ENCODE measurements at regions not wholly inside any gene's neighbourhood (a gene's known extent, or its start where the extent isn't known, plus 50 kb on each side); places are given as distances from the start of the nearest gene placed in this dataset.

- H3K4me1 Mint-ChIP-seq (ENCODE audit: low read depth): no peaks in the 10 kb centered on the region
- H3K9me3 Mint-ChIP-seq: peaks cover 0 to 5% of the 10 kb centered on the region in 2 donors
- no peaks in the 10 kb centered on the region for H3K36me3 Mint-ChIP-seq (ENCODE audit: insufficient read depth in 2 of 2)
- no peak overlapping the region for H3K4me3 Mint-ChIP-seq
- DNase-seq: no peak
- H3K27me3 Mint-ChIP-seq (ENCODE audit: low read depth): no peaks in the 10 kb centered on the region
- no peak overlapping the region for H3K27ac Mint-ChIP-seq
- ATAC-seq (replicated peaks in 1 of 2): no peak
These were observed 50.6 kb upstream of the IKZF2 start for GRCh38 chr2:213202011-213202410.

DNA sequence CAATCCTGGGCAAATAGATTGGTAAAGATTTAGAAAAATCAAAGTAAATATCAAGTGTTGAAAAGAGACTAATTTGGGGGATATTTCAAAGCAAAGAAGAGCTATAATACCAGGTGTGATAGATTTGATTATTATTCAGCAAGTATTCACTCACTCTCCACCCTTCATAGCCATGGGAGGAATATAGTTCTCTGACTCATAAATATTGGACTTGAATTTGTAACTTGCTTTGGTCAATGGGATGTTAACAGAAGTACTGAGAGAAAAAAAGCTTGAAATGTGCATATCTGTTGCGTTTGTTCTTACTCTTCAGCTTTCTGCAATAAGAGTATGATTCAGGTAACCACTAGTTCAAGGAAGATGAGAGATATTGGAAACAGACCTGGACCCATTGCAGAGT lies 54.5 kb upstream of the IKZF2 start:
- DNase-seq (no peak), ATAC-seq (replicated peaks in 1 of 2) (no peak)
- Mint-ChIP-seq H3K36me3 (ENCODE audit: insufficient read depth in 2 of 2) (no peaks in the 10 kb centered on the region), H3K4me3 (no peak overlapping the region), H3K4me1 (ENCODE audit: low read depth) (no peaks in the 10 kb centered on the region), H3K9me3 (peaks cover 0 to 2% of the 10 kb centered on the region in 2 donors), H3K27me3 (ENCODE audit: low read depth) (no peaks in the 10 kb centered on the region), H3K27ac (peak overlapping the region; percentile 28)

- H3K9me3 Mint-ChIP-seq: peaks cover 0 to 2% of the 10 kb centered on the region in 2 donors
- ATAC-seq (replicated peaks in 1 of 2): no peak
- no peak for DNase-seq
- H3K27me3 Mint-ChIP-seq (ENCODE audit: low read depth): no peaks in the 10 kb centered on the region
- H3K27ac Mint-ChIP-seq: no peak overlapping the region
- H3K4me1 Mint-ChIP-seq (ENCODE audit: low read depth): no peaks in the 10 kb centered on the region
- H3K36me3 Mint-ChIP-seq (ENCODE audit: insufficient read depth in 2 of 2): no peaks in the 10 kb centered on the region
- no peak overlapping the region for H3K4me3 Mint-ChIP-seq
These were observed 61.8 kb upstream of the IKZF2 start for GRCh38 chr2:213213186-213213585.

DNA sequence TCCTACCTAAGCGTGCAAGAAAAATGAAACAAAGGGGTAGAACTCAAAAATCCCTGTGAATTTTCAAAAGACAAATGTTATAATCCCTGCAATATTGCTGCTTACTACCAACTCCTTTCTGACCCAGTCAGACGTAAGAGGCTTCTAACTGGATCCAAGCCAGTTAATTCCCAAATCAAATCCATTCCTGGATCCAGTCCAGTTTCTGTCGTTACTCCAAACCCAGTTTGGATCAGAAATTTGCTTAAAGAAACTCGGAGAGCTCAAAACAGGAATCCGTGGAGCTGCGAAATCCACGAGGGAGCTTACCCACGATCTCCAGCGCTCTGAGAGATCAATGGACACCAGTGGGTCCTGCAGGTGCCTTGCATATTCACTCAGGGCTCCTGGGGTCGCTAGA lies 62.8 kb upstream of the IKZF2 start:
- H3K4me1 Mint-ChIP-seq (ENCODE audit: low read depth): no peaks in the 10 kb centered on the region

DNA sequence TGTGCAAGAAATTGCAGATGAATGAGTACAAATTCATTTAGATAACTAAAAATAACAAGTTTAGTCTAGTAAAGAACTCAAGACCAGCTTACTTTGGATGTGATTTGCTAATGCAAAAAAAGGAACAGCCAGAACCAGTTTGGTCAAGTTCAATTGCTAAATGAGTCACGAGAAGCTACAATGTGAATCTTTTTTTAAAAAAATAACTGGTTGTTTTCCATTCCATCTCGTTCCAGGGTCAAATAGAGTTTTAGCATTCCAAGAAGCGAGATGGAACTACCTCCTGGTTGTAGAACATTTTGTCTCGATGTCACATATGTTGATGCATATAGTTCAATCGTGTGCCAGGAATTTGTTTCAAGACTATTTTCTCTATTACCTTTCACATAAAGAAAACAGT lies 65.0 kb upstream of the IKZF2 start:
- Mint-ChIP-seq H3K4me1 (ENCODE audit: low read depth) (no peaks in the 10 kb centered on the region), H3K9me3 (no peaks in the 10 kb centered on the region)

More for the DNA sequence above, 62.8 kb upstream of the IKZF2 start:
- no peaks in the 10 kb centered on the region for H3K27me3 Mint-ChIP-seq (ENCODE audit: low read depth)
- H3K4me3 Mint-ChIP-seq: no peak overlapping the region
- ATAC-seq (replicated peaks in 1 of 2) (no peak), DNase-seq (no peak)
- H3K36me3 Mint-ChIP-seq (ENCODE audit: insufficient read depth in 2 of 2): no peaks in the 10 kb centered on the region
- no peaks in the 10 kb centered on the region for H3K9me3 Mint-ChIP-seq
- H3K27ac Mint-ChIP-seq: no peak overlapping the region

GRCh38 chr2:213219816-213220215 lies 64.4 kb upstream of the SPAG16 start:
- no peaks in the 10 kb centered on the region for H3K27me3 Mint-ChIP-seq (ENCODE audit: low read depth)
- DNase-seq (no peak), ATAC-seq (replicated peaks in 1 of 2) (peak in 1 of 2 donors; percentile 36)
- no peak overlapping the region for H3K4me3 Mint-ChIP-seq
- no peak overlapping the region for H3K27ac Mint-ChIP-seq
- no peaks in the 10 kb centered on the region for H3K4me1 Mint-ChIP-seq (ENCODE audit: low read depth)
- H3K9me3 Mint-ChIP-seq: no peaks in the 10 kb centered on the region
- H3K36me3 Mint-ChIP-seq (ENCODE audit: insufficient read depth in 2 of 2): no peaks in the 10 kb centered on the region

More for the DNA sequence above, 65.0 kb upstream of the IKZF2 start:
- ATAC-seq (replicated peaks in 1 of 2) (no peak), DNase-seq (no peak)
- no peak overlapping the region for H3K4me3 Mint-ChIP-seq
- no peaks in the 10 kb centered on the region for H3K27me3 Mint-ChIP-seq (ENCODE audit: low read depth)
- no peaks in the 10 kb centered on the region for H3K36me3 Mint-ChIP-seq (ENCODE audit: insufficient read depth in 2 of 2)
- no peak overlapping the region for H3K27ac Mint-ChIP-seq

DNA sequence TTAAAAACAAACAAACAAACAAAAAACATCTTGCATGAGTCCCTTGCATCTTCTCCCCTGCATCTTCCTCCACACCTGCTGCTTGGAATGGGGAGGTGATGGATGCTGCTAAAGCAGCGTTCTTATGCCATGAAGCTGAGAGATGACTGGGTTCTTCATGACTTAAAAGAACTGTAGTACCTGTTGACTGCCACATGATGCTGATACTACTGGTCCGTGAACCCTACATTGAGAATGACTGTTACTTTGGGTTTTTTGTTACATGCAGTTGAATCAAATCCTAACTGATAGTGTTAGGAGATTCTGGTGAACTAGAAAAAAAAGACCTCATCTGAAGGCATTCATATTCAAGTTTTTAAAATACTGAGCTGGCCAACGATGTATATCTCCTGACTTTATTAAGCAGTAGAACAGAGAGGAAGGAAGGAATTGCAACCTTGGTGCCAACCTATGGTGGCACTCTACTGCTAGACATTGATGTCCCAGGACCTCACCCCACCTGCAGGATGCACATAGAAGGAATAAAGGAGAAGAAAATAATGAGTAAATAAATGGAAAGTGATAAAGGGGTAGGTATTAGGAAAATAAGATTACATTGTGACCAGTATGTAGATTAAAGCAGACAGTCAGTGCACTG lies 63.2 kb upstream of the SPAG16 start:
- no peaks in the 10 kb centered on the region for H3K36me3 Mint-ChIP-seq (ENCODE audit: insufficient read depth in 2 of 2)

DNA sequence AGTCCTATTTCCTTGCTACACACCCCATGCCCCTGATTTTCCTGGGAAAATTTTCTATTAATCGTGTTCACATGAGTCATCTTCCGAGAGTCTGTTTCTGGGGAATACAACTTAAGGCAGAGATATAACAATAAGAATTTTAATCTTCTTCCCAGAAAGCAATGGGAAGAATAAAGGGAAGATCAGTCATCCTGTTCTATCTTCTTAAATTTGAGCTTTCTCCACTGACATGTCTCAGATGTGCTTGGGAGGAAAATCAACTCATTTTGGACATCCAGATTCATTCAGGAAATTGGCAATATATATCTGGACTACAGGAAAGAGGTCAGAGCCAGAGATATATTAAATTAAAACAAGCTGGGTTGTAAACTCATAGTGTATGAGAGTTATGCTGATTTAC lies 62.3 kb upstream of the SPAG16 start:
- Mint-ChIP-seq H3K4me1 (ENCODE audit: low read depth) (no peaks in the 10 kb centered on the region), H3K9me3 (no peaks in the 10 kb centered on the region), H3K27ac (no peak overlapping the region), H3K27me3 (ENCODE audit: low read depth) (no peaks in the 10 kb centered on the region), H3K4me3 (no peak overlapping the region), H3K36me3 (ENCODE audit: insufficient read depth in 2 of 2) (no peaks in the 10 kb centered on the region)
- DNase-seq (no peak), ATAC-seq (replicated peaks in 1 of 2) (no peak)

More for the DNA sequence above, 63.2 kb upstream of the SPAG16 start:
- Mint-ChIP-seq H3K4me3 (no peak overlapping the region), H3K9me3 (no peaks in the 10 kb centered on the region), H3K4me1 (ENCODE audit: low read depth) (no peaks in the 10 kb centered on the region), H3K27me3 (ENCODE audit: low read depth) (no peaks in the 10 kb centered on the region), H3K27ac (no peak overlapping the region)
- DNase-seq (no peak), ATAC-seq (replicated peaks in 1 of 2) (peak in 1 of 2 donors; percentile 44)

DNA sequence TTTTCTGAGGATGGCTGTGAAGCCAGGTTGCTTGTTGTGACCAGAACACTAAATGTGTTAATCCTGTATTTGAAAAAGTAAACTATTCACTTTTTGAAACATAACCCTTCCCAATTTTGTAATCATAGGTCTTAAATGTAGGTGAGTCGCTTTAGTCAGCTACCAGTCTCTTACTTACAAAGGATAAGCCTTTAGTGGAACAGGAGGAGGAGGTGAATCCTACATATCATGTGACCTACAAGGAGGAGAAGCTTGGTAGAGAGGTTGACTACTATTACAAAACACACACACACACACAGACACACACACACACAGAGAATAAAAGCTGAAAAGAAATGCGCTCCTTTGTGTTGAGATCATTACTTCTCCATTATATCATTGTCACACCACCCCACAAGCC lies 59.9 kb upstream of the SPAG16 start:
- no peak overlapping the region for H3K4me3 Mint-ChIP-seq
- ATAC-seq (replicated peaks in 1 of 2) (no peak), DNase-seq (no peak)
- no peaks in the 10 kb centered on the region for H3K4me1 Mint-ChIP-seq (ENCODE audit: low read depth)
- H3K36me3 Mint-ChIP-seq (ENCODE audit: insufficient read depth in 2 of 2): no peaks in the 10 kb centered on the region
- H3K27ac Mint-ChIP-seq: no peak overlapping the region
- no peaks in the 10 kb centered on the region for H3K9me3 Mint-ChIP-seq
- no peaks in the 10 kb centered on the region for H3K27me3 Mint-ChIP-seq (ENCODE audit: low read depth)

GRCh38 chr2:213225866-213226265 lies 58.4 kb upstream of the SPAG16 start:
- Mint-ChIP-seq H3K4me3 (peak overlapping the region in 1 of 2 donors; percentile 31), H3K27ac (peak overlapping the region; percentile 47), H3K27me3 (ENCODE audit: low read depth) (no peaks in the 10 kb centered on the region), H3K36me3 (ENCODE audit: insufficient read depth in 2 of 2) (no peaks in the 10 kb centered on the region), H3K9me3 (no peaks in the 10 kb centered on the region), H3K4me1 (ENCODE audit: low read depth) (no peaks in the 10 kb centered on the region)
- DNase-seq: no peak
- no peak for ATAC-seq (replicated peaks in 1 of 2)

- Mint-ChIP-seq H3K4me1 (ENCODE audit: low read depth) (no peaks in the 10 kb centered on the region), H3K36me3 (ENCODE audit: insufficient read depth in 2 of 2) (no peaks in the 10 kb centered on the region), H3K9me3 (no peaks in the 10 kb centered on the region), H3K4me3 (no peak overlapping the region), H3K27ac (no peak overlapping the region), H3K27me3 (ENCODE audit: low read depth) (no peaks in the 10 kb centered on the region)
- ATAC-seq (replicated peaks in 1 of 2) (peak; percentile 60 to 62), DNase-seq (no peak)
These were observed 56.8 kb upstream of the SPAG16 start for GRCh38 chr2:213227458-213227857.

- no peak overlapping the region for H3K4me3 Mint-ChIP-seq
- H3K27me3 Mint-ChIP-seq (ENCODE audit: low read depth): no peaks in the 10 kb centered on the region
- H3K4me1 Mint-ChIP-seq (ENCODE audit: low read depth): peaks cover 11% of the 10 kb centered on the region
- no peak overlapping the region for H3K27ac Mint-ChIP-seq
- ATAC-seq (replicated peaks in 1 of 2) (no peak), DNase-seq (no peak)
- no peaks in the 10 kb centered on the region for H3K36me3 Mint-ChIP-seq (ENCODE audit: insufficient read depth in 2 of 2)
- no peaks in the 10 kb centered on the region for H3K9me3 Mint-ChIP-seq
These were observed 55.6 kb upstream of the SPAG16 start for GRCh38 chr2:213228638-213229037.

DNA sequence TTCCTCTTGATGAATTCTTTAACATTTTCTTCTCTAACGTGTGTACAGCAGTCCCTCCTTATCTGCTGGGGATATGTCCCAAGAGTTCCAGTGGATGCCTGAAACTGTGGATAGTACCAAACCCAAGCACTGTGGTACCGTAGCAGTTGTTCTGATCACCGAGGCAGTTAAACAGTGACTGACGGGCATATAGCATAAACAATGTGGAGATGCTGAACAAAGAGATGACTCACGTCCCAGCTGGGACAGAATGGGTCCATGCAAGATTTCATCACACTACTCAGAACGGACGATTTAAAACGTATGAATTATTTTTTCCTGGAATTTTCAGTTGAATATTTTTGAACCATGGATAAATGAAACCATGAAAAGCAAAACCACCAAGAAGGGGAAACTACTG lies 54.5 kb upstream of the SPAG16 start:
- DNase-seq (no peak), ATAC-seq (replicated peaks in 1 of 2) (no peak)
- H3K4me3 Mint-ChIP-seq: no peak overlapping the region
- H3K27me3 Mint-ChIP-seq (ENCODE audit: low read depth): no peaks in the 10 kb centered on the region
- H3K27ac Mint-ChIP-seq: no peak overlapping the region
- H3K9me3 Mint-ChIP-seq: no peaks in the 10 kb centered on the region
- peaks cover 16% of the 10 kb centered on the region for H3K4me1 Mint-ChIP-seq (ENCODE audit: low read depth)
- no peaks in the 10 kb centered on the region for H3K36me3 Mint-ChIP-seq (ENCODE audit: insufficient read depth in 2 of 2)

DNA sequence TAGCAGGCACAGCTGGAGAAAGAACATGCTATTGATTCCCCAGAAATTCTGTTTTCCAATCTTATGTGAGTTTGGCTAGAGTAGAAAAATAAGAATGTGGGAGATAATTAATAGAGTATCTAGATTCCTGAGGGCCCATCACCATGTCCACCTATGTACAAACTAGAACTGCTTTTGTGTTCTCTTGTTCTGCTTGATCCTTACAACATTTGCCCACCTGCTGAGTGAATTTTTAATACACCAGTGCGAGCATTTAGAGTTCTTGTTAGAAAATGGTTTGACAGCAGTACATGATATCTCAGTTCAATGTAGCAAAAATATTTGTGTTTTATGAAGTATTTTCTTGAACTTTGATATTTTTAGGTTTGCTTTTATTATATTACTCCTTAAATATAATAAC lies 52.3 kb upstream of the SPAG16 start:
- H3K4me1 Mint-ChIP-seq (ENCODE audit: low read depth): peaks cover 16% of the 10 kb centered on the region
- no peaks in the 10 kb centered on the region for H3K9me3 Mint-ChIP-seq
- H3K27ac Mint-ChIP-seq: no peak overlapping the region
- DNase-seq (no peak), ATAC-seq (replicated peaks in 1 of 2) (no peak)
- no peaks in the 10 kb centered on the region for H3K36me3 Mint-ChIP-seq (ENCODE audit: insufficient read depth in 2 of 2)
- no peak overlapping the region for H3K4me3 Mint-ChIP-seq
- H3K27me3 Mint-ChIP-seq (ENCODE audit: low read depth): no peaks in the 10 kb centered on the region

Data from activated T-cell treated with anti-CD3 and anti-CD28 coated beads, Interleukin-2, amount 50 U/mL, for 72 hours (primary cell).